ENCODE measurements at regions not wholly inside any gene's neighbourhood (a gene's known extent, or its start where the extent isn't known, plus 50 kb on each side); places are given as distances from the start of the nearest gene placed in this dataset.
"Not testable (repeated sequence)": the region's sequence is repeated elsewhere in the genome, so short reads cannot be mapped to it uniquely, and the experiment has no call there.

DNA sequence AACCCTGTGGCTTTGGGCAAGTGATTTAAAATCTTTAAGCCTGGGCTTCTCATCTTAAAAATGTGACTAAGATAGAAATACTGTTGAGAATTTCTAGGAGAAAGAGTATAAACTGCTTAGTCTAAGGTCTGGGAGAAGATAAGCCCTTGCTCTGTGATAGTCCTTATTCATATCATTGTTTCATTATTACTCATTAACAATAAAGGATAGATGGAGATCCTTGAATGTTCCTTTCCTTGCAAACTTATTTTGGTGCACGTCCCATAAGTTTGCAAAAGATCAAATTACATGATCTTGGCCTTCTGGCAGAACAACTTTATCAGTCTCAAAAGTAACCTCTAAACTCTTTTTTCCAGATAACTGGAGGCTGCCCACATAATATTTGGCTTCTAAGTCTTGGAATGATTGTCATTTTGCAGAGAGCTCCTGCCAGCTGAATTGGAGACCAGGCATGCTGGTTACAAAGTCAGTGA lies 138.3 kb downstream of the FAM124B start:
- no peak for DNase-seq (ENCODE audit: low read depth in 2 of 3, low spot score in 2 of 3)

DNA sequence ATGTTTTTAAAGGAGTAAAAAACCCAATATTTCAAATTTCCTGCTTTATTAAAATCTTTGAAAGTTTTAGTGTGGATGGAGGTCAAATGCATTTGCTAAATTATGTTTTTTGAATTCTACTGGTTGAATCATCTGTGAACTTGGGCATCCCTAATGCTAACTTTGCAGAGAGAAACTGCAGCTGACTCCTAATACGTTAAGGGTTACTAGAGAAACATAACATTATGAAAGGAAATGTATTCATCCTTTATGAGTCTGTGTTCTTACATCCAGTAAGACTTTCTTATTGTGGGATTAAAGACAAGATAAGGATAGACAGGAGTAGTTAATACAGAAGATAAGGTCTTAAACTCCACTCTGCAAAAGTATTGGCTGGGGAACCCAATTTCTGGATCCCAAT lies 140.6 kb downstream of the FAM124B start:
- no peak for DNase-seq (ENCODE audit: low read depth in 2 of 3, low spot score in 2 of 3)

DNA sequence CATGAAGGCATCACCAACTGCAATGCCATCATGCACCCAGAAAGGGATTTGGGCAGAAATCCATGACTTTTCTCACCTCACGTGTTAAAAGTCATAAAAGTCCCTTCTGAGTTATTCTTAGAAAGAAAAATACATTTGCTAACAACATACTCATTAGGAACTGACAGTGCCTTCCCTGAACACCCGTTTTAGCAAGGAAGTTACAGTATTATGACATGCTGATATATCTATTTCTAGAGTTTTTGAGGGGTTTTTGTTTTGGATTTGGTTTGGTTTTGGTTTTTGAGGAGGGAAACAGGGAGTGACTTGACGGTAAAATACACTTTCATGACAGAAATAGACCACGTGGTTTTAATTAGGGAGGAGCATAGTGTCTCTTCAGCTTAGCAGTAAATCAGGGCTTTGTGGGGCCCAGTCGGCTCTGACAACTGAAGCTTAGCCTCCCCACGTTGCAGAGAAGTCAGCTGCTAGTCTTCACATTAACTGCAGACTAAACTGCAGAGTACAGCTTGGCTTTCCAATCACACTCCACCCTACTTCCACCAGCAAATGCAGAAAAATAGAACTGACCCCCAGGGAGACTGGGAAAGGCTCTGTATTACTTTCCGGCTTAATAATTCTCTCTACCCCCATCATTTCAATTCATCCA lies 141.4 kb downstream of the FAM124B start:
- no peak for DNase-seq (ENCODE audit: low read depth in 2 of 3, low spot score in 2 of 3)

DNA sequence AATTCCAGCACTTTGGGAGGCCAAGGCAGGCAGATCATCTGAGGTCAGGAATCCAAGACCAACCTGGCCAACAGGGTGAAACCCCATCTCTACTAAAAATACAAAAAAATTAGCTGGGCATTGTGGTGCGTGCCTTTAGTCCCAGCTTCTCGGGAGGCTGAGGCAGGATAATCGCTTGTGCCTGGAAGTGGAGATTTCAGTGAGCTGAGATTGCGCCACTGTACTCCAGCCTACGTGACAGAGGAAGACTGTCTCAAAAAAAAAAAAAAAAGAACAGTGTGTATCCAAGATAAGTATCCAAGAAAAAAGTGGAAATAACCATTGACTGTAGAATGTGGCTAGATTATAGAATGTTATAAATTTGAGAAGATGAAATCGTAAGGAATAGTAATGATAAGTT lies 142.1 kb downstream of the FAM124B start:
- no peak for DNase-seq (ENCODE audit: low read depth in 2 of 3, low spot score in 2 of 3)

GRCh38 chr2:224258059-224258458 lies 143.8 kb downstream of the FAM124B start:
- no peak for DNase-seq (ENCODE audit: low read depth in 2 of 3, low spot score in 2 of 3)

DNA sequence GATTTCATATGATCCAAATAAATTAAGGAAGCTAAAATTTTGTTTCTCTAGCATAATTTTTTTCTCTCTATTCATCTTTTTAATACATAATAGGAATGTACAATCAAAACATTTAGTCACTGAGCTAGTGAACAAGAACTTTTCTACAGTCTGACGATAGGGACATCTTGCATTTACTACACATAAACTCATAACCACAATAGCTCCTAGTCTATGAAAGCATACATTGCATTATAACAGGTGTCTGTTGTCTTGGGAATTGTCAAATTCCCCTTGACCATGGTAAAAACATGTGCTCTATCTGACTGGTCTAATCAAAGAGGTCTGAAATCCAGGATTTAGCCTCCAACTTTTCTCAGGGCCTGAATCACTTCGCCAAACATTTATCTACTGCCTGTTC lies 144.8 kb downstream of the FAM124B start:
- no peak for DNase-seq (ENCODE audit: low read depth in 2 of 3, low spot score in 2 of 3)

DNA sequence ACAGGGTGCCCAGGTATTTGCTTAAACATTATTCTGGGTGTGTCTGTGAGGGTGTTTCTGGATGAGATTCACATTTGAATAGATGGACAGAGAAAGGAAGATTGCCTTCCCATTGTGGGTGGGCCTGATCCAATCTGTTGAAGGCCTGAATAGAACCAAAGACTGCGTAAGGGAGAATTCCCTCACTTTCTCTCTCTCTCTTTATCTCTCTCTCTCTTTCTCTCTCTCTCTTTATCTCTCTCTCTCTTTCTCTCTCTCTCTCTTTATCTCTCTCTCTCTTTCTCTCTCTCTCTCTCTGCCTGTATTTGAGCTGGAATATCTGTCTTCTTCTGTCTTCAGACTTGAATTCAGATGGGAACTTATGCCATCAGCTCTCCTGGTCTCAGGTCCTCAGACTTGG lies 148.4 kb downstream of the FAM124B start:
- DNase-seq (ENCODE audit: low read depth in 2 of 3, low spot score in 2 of 3): no peak

DNA sequence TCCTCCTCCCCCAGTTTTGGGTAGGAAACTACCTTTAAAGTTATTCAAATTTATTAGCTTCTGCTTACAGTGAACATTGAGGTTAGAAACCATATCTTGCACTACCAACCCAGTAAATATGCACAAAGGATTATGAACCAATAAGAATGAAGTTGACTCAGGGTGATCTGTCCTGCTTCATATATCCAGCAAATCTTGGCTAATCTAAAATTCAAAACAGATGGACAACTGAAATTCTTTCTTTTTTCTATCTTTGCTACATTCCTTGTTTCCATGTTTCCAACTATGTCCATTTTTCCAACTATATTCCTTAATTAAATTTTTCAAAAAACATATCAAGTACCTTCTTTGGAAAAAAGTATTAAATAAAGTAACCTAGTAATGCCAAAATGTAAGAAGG lies 149.3 kb downstream of the FAM124B start:
- DNase-seq (ENCODE audit: low read depth in 2 of 3, low spot score in 2 of 3): no peak

DNA sequence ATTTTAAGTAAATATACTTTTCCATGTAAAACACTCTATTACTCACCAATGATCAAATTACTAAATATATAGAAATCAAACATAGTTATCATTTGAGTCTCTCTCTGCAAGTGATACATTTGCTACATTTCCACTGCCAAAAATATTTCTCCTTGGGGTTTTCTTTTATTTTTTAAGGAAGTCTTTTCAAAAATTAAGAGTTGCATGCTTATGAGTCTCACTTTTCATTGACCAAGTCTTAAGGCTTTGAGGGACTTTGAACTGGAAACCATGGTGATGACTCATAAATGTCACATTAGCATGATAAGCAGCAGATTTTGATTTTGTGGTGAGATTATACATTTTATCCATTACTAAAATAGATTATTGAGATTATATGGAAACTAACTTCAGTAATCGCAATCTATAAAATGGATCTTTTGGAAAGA lies 152.9 kb downstream of the FAM124B start:
- DNase-seq (ENCODE audit: low read depth in 2 of 3, low spot score in 2 of 3): no peak

GRCh38 chr2:224242561-224242960 lies 159.3 kb downstream of the FAM124B start:
- DNase-seq (ENCODE audit: low read depth in 2 of 3, low spot score in 2 of 3): no peak

DNA sequence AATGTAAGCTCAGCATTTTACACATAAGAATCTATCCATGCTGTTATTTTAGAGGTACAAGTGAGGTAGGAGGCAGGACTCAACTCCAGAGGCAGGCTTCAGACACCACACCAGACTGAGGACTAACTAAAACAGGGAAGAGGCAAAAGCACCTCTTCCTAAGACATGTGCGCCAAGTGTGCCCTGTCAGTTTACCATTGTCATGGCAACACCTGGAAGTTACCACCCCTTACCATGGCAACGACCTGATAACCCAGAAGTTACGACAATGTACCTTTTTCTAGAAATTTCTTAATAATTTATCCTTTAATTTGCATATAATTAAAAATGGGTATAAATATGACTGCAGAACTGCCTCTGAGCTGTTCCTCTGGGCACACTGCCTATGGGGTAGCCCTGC lies 160.1 kb downstream of the FAM124B start:
- no peak for DNase-seq (ENCODE audit: low read depth in 2 of 3, low spot score in 2 of 3)

DNA sequence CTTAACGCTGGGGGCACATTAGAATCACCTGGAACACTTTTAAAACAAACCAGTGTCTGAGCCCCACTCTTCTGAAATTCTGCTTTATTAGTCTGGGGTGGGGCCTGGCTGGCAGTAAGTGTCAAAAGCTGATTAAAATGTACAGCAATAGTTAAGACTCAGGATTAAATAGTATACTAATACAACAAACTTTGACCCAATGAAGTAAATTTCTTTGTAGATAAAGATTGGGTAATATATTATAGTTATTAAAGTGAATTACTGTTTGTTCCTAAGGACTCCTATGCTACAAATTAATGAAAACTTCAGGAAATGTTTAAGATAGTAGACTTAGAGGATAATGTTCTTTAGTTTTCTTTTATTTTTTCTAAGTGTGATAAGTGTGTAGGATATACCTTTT lies 160.9 kb downstream of the FAM124B start:
- no peak for DNase-seq (ENCODE audit: low read depth in 2 of 3, low spot score in 2 of 3)

DNA sequence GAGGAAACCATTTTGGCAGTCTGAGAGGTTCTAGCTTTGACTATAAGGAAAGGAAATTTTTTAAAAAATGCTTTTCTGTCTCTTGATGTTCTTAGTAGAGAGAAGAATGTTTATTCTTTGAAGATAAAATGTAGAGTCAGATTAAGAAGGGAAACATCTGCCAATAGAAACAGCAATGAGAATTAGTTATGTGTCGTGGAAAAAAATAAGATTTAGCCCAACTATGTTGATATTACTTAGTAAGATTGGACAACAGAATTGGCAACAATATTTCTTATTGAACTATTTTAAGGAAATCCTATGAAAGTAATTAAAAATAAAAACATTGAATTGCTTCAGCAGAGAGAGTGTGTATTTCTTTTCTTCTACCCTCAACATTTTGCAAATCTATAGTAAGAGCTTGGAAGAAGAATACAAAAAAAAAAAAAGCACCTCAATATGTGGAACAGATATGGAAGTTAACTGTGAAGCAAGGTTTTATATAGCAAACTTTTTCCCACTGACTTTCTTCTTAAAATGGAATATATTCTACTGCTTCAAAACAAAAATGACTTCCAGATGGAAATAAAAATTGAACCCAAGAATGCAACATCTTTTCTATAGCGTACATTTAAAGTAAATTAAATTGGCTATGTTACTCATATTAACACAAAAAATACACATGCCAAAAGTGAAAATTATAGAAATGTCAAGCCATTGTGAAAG lies 177.9 kb downstream of the FAM124B start:
- DNase-seq (ENCODE audit: low read depth in 2 of 3, low spot score in 2 of 3): no peak

GRCh38 chr2:224222974-224223373 lies 178.9 kb downstream of the FAM124B start:
- no peak for DNase-seq (ENCODE audit: low read depth in 2 of 3, low spot score in 2 of 3)

- no peak for DNase-seq (ENCODE audit: low read depth in 2 of 3, low spot score in 2 of 3)
Observed at GRCh38 chr2:224222291-224222690, 179.6 kb downstream of the FAM124B start.

GRCh38 chr2:224221455-224221913 lies 180.4 kb downstream of the FAM124B start:
- no peak for DNase-seq (ENCODE audit: low read depth in 2 of 3, low spot score in 2 of 3)

DNA sequence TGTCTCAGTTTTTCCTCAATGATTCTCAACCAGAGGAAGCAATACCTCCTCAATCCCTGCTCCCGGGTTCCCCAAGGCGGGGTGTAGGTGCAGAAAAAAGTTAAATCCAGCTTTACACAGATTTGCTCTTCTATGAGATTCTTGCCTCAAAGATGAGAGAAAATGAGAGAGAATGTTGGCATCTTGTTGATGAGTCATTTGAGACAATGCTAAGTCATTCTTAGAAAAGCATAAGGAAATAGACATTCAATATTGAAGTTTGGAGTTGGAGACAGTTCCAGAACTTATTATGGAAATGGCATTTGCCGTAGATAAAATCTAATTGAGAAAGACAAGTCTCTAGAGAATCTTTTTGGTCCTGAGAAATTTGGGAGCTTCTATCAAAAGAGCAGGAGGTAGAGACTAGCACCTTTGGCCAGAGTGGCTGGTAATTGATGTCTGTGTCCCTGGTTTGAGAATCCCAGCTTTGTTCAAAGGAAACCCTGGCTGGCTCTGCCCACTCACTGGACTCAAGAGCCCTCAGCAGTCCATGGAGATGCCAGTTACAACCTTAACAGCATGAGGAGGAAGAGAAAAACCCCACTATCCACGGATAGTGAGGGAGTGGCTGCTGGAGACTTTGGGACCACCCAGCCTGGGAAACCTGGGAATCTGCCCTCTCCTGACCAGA lies 181.2 kb downstream of the FAM124B start:
- DNase-seq (ENCODE audit: low read depth in 2 of 3, low spot score in 2 of 3): no peak

- DNase-seq (ENCODE audit: low read depth in 2 of 3, low spot score in 2 of 3): no peak
Observed at GRCh38 chr2:224219781-224220180, 180.7 kb upstream of the SERPINE2 start.

DNA sequence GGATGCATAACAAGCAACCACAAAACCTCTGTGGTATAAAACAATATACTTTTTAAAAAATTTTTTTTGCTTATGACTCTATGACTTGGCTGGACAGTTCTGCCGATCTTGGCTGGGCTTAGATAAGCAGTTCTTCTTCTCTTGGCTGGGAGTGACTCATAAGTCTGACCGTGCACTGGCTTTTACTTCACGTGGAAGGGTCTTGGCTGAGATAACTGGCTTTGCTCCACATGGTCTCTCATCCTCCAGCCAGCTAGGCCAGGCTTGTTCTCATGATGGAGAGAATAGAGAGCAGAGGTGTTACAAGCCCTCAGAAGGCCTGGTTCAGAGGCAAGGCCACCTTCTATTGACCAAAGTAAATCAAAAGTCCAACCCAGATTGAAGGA lies 178.9 kb upstream of the SERPINE2 start:
- no peak for DNase-seq (ENCODE audit: low read depth in 2 of 3, low spot score in 2 of 3)

DNA sequence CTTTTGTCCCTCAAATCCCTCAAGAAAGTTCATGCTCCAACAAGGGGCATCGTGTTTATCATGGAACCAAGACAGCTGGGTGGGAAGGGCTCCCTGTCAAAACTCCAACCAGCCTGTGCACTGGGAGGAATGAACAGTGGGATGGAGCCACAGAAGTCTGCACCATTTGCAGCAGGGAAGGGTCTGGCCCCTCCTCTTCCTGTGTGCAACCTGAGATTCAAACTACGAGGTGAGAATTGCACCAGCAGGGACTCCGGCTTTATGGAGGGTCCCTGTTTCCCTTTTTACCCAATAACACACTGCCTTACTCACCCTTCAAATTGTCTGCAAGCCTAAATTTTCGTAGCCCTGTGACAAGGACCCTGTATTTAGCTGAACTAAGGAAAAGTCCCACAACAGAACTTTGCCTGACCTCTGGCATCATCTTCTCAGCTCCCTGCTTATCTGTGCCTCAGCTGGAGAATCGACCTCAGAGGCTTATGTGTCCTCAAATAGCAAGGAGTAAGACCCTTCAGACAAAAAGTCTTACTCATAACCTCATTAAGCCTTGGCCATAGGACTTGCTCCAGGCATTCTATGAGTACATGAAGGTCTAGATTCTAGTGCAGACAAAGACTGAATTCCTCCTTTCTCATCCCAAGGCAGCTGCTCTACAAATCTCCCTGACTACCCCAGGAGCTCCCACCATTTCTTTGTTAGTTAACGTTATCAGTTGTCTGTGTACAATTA lies 178.3 kb upstream of the SERPINE2 start:
- DNase-seq (ENCODE audit: low read depth in 2 of 3, low spot score in 2 of 3): no peak

DNA sequence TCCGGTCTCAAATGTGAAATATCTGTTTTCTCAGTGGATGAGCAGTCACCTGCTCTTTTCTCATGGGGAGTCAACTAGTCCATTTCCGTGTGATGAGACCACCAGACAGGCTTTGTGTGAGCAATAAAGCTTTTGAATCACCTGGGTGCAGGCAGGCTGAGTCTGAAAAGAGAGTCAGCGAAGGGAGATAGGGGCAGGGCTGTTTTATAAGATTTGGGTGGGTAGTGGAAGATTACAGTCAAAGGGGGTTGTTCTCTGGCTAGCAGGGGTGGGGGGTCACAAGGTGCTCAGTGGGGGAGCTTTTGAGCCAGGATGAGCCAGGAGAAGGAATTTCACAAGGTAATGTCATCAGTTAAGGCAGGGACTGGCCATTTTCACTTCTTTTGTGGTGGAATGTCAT lies 176.5 kb upstream of the SERPINE2 start:
- DNase-seq (ENCODE audit: low read depth in 2 of 3, low spot score in 2 of 3): not testable (repeated sequence)

DNA sequence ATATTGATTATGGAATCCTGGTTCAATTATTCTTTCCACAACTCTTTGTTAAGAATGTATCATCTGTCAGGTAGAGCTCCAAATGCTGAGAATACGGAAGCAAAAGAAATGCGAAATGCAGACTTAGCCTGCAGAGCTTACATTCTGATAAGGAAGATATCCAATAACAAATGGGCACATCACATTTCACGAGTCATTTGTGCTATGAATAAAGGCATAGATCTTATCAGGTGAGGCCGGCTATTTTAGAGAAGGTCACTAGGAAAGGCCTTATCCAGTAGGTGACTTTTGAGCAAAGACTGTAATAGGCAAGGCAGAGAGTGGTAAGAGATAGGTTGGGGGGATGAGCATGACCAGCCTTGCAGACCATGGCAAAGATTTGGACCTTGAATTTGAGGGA lies 174.3 kb upstream of the SERPINE2 start:
- DNase-seq (ENCODE audit: low read depth in 2 of 3, low spot score in 2 of 3): no peak
